CD1c-positive myeloid dendritic cell (primary cell): ENCODE measurements at regions not wholly inside any gene's neighbourhood (a gene's known extent, or its start where the extent isn't known, plus 50 kb on each side); places are given as distances from the start of the nearest gene placed in this dataset.

Experiments used
- DNase-seq: peaks from one replicate; pipeline ENCODE4 v3.0.0-alpha.2; 2016; ENCODE audit errors: extremely low spot score

- DNase-seq, result no peak
These were observed 356.2 kb downstream of the MYCN start for GRCh38 chr2:16296331-16297250.

GRCh38 chr2:16296038-16296290 lies 355.6 kb downstream of the MYCN start:
- DNase-seq, result no peak

GRCh38 chr2:16294791-16295190 lies 354.4 kb downstream of the MYCN start:
- no peak for DNase-seq

- DNase-seq, result no peak
These were observed 353.5 kb downstream of the MYCN start for GRCh38 chr2:16293871-16294270.

GRCh38 chr2:16293398-16293797 lies 353.0 kb downstream of the MYCN start:
- DNase-seq, result no peak

GRCh38 chr2:16291731-16292550 lies 351.6 kb downstream of the MYCN start:
- no peak for DNase-seq

- DNase-seq, result no peak
These were observed 350.9 kb downstream of the MYCN start for GRCh38 chr2:16291226-16291625.

- no peak for DNase-seq
These were observed 350.1 kb downstream of the MYCN start for GRCh38 chr2:16290311-16291020.

GRCh38 chr2:16288371-16289112 lies 348.2 kb downstream of the MYCN start:
- DNase-seq, result no peak

GRCh38 chr2:16287831-16288230 lies 347.5 kb downstream of the MYCN start:
- no peak for DNase-seq

- DNase-seq, result no peak
These were observed 346.9 kb downstream of the MYCN start for GRCh38 chr2:16287281-16287680.

- DNase-seq, result no peak
These were observed 345.6 kb downstream of the MYCN start for GRCh38 chr2:16285813-16286510.

GRCh38 chr2:16284941-16285625 lies 344.7 kb downstream of the MYCN start:
- no peak for DNase-seq

GRCh38 chr2:16283071-16283850 lies 342.9 kb downstream of the MYCN start:
- no peak for DNase-seq

GRCh38 chr2:16282511-16282910 lies 342.2 kb downstream of the MYCN start:
- DNase-seq, result no peak

GRCh38 chr2:16281451-16282335 lies 341.3 kb downstream of the MYCN start:
- DNase-seq, result peak; percentile 12

GRCh38 chr2:16280081-16280480 lies 339.7 kb downstream of the MYCN start:
- no peak for DNase-seq

GRCh38 chr2:16279641-16280040 lies 339.3 kb downstream of the MYCN start:
- DNase-seq, result no peak

- DNase-seq, result no peak
These were observed 338.8 kb downstream of the MYCN start for GRCh38 chr2:16279201-16279570.
